ENCODE measurements at regions not wholly inside any gene's neighbourhood (a gene's known extent, or its start where the extent isn't known, plus 50 kb on each side); places are given as distances from the start of the nearest gene placed in this dataset.
"Not testable (repeated sequence)": the region's sequence is repeated elsewhere in the genome, so short reads cannot be mapped to it uniquely, and the experiment has no call there.

DNA sequence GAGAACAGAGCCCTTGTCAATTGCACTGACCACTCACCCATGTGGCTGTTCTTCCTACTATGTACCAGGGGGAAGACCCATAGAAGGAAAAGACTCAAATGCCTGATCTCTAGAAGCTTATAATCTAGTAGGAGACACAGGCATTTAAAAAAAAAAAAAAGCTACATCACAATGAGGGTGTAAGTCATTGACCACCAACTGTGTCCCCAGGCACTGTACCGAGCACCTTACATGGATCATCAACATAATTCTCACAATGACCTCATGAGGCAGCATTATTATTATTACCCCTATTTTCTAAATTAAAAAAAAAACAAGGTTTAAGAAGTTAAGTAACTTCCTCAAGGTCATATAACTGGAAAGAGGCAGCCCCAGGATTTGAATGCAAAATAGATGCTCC, 247.4 kb downstream of the SHOX2 start:
- DNase-seq (ENCODE audit: low read depth), result no peak

DNA sequence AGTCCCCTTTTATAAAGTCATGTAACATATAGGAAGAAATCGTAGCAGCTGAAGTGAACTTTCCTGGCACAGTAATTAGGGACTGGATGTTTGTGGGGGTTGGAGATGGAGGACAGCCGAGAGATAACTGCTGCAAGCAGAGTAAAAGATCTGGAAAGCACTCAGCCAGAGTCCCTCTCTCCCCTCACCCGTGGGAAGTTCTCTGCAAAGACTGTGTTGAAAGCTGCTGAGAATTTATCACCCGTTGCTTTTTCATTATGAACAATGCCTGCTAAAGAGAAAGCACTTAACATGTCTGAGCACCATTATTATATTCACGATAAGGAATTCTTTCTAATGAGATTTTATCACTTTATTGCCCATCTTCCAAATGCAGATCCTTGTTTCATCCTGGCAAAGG, 248.8 kb downstream of the SHOX2 start:
- no peak for DNase-seq (ENCODE audit: low read depth)

GRCh38 chr3:157856078-157856939, 249.9 kb downstream of the SHOX2 start:
- DNase-seq (ENCODE audit: low read depth), result no peak

DNA sequence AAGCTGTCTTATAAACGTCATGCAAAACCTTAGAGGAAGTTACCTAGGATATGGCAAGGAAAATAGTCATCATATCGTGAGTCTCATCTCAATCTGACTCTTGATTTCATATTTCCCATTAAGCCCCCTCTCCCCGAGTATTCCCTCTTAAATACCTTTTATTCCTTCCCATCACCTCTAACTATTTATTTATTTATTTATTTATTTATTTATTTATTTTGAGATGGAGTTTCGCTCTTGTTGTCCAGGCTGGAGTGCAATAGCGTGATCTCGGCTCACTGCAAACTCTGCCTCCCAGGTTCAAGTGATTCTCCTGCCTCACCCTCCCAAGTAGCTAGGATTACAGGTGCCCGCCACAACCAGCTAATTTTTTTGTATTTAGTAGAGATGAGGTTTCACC, 260.4 kb downstream of the SHOX2 start:
- DNase-seq (ENCODE audit: low read depth), result not testable (repeated sequence)

DNA sequence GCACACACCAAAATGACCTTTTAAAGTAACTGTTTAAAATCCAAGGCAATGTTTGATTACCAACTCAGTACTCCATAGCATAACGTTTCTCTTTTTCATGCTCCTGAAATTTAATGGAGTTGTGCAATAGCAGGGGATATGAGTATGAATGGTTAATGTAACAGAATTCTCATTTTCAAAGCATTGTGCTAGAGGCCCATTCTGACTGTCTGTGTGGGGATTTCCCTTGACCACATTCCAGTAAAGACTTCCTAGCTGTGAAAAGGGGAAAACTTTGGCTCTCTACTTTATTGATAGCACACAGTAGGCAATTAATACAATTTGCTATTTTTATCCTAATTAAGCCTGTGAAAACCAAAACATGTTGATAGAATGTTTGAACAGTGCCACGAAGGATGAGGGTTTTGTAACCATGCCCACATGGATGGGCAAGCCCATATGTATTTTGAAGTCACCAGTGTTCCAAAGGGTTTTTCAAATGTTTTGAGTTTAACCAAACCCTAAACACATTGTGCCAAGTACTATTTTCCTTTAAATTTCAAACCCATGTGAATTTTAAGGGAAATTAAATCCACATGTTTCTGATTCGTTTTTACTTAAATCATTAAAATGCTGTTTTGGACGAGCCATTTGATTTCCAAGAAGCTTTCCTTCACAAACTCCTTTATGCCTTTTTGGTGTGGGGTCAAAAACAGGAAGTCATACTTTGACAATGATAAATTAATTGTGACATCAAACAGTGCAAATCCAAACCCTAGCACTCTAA, 261.2 kb downstream of the SHOX2 start:
- DNase-seq (ENCODE audit: low read depth), result no peak

DNA sequence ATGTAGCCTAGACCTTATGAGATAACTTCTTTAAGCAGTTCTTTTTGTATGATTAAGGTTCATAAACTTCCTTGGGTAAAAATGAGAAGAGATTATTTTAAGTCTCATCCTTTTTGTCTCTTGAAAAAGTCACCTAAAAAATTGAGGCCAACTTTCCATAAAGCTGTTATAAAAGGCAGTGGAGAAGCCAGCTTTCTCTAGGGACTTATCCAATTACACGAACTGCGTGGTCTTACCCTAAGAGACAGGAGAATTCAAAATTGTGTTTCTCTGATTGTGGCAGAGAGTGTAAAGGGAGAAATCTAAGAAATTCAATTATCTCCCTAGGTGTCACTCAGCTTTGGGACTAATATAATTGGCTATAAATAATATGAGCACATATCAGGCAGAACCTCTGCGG, 262.0 kb downstream of the SHOX2 start:
- peak; percentile 15 for DNase-seq (ENCODE audit: low read depth)

DNA sequence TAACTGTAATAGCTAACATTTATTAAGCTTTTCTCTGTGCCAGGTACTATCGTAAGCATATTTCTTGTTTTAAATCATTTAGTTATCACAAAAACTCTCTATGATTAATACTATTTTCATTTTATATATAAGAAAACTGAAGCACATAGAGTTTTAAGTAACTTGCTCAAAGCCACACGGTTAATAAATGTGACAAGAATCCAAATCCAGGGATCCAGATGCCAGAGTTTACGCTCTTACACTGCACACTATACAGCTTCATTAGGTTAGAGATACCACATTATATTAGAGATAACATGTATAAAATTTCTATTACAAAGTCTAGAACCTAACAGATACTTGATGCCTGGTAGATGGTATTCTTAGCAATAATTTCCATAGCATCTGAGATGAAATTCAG, 265.2 kb downstream of the SHOX2 start:
- no peak for DNase-seq (ENCODE audit: low read depth)

DNA sequence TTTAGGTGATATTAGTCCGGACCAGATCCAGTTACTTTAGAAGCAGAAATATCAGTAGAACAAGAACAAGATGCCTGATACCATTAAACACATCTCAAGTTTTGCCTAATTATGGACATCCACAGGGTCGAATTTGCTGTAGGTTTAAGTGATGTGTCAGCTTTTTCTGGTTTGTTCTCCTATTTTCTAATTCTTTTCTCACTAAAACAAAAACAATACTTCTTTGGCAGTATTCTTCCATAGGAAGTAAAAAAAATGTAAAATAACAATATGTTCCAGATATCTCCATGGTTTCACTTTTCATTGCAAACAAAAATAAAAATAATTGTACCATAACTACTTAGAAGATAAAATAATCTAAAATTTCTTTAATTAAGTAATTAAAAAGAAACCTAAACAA, 265.7 kb downstream of the SHOX2 start:
- no peak for DNase-seq (ENCODE audit: low read depth)

GRCh38 chr3:157838457-157838856, 267.8 kb downstream of the SHOX2 start:
- DNase-seq (ENCODE audit: low read depth), result no peak

GRCh38 chr3:157837336-157837735, 268.9 kb downstream of the SHOX2 start:
- no peak for DNase-seq (ENCODE audit: low read depth)

DNA sequence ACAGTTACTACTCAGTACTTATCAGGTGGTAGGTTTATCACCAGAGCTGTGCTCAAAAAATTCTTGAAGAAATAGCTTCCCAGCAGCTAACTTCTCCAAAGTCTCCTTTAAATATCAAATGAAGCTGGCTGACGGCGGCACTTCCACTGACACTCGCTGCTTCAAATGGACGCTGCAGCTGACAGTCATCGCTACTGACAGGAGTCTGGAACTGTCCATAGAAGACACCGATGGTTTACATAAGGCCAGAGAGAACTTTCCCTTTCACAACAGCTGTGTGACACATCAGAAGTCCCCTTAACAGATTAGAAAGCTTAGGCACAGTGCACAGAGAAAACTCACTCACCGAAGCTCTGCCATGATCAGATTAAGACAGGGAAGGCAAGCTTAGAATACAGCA, 270.2 kb downstream of the SHOX2 start:
- DNase-seq (ENCODE audit: low read depth), result no peak

- DNase-seq (ENCODE audit: low read depth), result peak; percentile 38
Observed at GRCh38 chr3:157832588-157832987, 273.6 kb downstream of the SHOX2 start.

DNA sequence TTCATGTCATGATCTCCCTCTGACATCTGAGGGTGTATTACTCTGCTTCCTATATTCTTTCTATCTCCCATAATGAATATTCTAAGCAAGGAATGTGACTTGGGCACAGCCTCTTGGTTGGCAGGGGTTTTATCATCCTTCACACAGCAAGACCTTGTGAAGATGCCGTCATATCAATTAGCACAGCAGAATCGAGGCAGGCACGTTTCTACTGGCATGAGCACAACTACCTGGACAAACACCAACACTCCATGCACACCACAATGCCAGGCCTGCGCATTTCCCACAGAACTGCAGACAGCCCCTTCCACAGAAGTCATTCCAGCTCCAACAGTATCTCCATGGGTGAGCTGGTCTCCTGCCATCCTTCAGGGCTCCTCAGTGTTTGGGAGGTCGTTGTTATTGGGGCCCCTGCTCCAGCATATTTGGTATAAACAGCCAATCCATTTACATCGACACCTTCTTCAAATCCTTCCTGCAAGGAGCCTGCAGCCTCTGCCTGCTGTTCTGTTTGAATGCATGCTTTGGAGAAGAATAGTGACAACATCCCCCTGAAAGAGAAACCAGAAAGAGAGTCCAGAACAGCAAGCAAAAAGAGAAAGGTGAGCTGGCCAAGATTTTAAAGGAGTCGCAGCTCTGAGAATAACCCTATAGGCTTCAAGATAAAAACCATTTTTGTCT, 275.5 kb downstream of the SHOX2 start:
- no peak for DNase-seq (ENCODE audit: low read depth)

DNA sequence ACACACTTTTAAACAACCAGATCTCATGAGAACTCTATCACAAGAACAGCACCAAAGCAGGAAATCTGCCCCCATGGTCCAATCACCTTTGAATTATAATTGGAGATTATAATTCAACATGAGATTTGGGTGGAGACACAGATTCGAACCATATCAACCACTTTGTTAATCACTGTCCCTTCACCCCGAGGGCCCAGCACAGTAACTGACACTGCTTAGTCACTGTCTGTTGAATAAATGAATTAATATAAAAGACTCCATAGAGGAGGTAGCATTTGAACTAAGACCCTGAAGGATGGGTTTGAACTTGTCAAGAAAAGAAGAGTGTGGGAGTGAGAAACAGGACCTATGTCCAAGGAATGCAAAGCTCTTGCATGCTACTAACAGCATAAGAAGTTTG, 276.4 kb downstream of the SHOX2 start:
- no peak for DNase-seq (ENCODE audit: low read depth)

- DNase-seq (ENCODE audit: low read depth), result no peak
Observed at GRCh38 chr3:157824281-157824680, 281.9 kb downstream of the SHOX2 start.

- DNase-seq (ENCODE audit: low read depth), result no peak
Observed at GRCh38 chr3:157823050-157823449, 283.2 kb downstream of the SHOX2 start.

- no peak for DNase-seq (ENCODE audit: low read depth)
Observed at GRCh38 chr3:157820157-157820517, 286.1 kb downstream of the SHOX2 start.

GRCh38 chr3:157819270-157820156, 286.7 kb downstream of the SHOX2 start:
- DNase-seq (ENCODE audit: low read depth), result no peak

DNA sequence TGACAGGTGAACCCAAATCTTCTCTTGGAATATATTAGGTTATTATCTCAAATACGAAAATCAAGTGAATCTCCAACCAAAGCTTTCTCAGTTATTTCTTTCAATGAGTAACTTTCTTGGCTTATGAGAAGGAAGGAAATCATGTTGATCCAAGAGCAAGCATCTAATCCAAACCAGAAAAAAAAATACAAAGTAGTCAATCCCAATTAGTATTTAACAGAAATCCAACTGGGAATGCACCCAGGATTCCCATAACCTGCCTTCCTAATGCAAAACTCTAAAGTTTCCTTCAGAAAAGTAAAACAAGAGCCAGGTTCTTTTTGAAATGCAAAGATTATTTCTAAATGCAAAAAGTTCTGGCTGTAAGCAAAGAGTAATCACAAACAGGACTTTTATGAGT, 289.3 kb downstream of the SHOX2 start:
- DNase-seq (ENCODE audit: low read depth), result no peak

DNA sequence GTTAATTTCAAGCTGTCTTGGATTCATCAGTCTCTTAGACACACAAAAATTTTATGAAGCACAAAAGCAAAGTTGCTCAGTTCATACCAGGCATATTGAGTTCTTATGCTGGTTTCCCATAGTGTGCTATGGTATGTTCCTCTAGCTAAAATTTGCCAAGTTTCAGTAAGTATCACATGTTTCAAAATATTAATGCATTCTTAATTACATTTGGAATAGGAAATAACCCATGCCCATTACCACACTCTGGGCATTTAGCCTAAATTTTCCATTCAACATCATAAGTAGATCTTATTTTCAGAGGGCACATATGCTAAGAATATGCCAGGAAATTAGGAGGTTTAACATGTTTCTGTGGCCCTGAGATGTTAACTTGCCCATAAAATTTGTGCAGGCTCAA, 289.9 kb downstream of the SHOX2 start:
- no peak for DNase-seq (ENCODE audit: low read depth)

GRCh38 chr3:157815739-157816138, 290.5 kb downstream of the SHOX2 start:
- DNase-seq (ENCODE audit: low read depth), result no peak
